WTC11 (cell line): ENCODE measurements at regions not wholly inside any gene's neighbourhood (a gene's known extent, or its start where the extent isn't known, plus 50 kb on each side); places are given as distances from the start of the nearest gene placed in this dataset.

Experiments
- ATAC-seq: fragments of 200-7000 bp; cut with Tn5 transposase; 2 replicates; pipeline ENCODE4 v1.10.0; 2021; ENCODE audit warnings: mild to moderate bottlenecking, moderate library complexity
- CTCF ChIA-PET: fragments of 300-600 bp; sonication (Branson Sonifier 250); formaldehyde crosslinking; loops from one replicate; lab custom pipeline; 2021; ENCODE audit warnings: antibody characterized with exemption; lab: Charles Lee
- POLR2A ChIA-PET: fragments of 350-600 bp; sonication (Branson Sonifier 250); formaldehyde crosslinking; loops from one replicate; lab custom pipeline; 2021; ENCODE audit warnings: antibody characterized with exemption; lab: Charles Lee
- DNase-seq: peaks from one replicate; pipeline ENCODE4 v3.0.0; 2021; ENCODE audit warnings: low spot score
- H3K27ac Mint-ChIP-seq: 2 replicates; pipeline ENCODE4 v1.8.0; 2021; ENCODE audit warnings: mixed read lengths
- H3K27me3 Mint-ChIP-seq: 2 replicates; pipeline ENCODE4 v1.8.0; 2021; ENCODE audit warnings: low read depth, mild to moderate bottlenecking, moderate library complexity, mixed read lengths
- H3K36me3 Mint-ChIP-seq: 2 replicates; pipeline ENCODE4 v1.8.0; 2021; ENCODE audit warnings: mixed read lengths
- H3K4me1 Mint-ChIP-seq: 2 replicates; pipeline ENCODE4 v1.8.0; 2022; ENCODE audit warnings: mixed read lengths
- H3K4me3 Mint-ChIP-seq: 2 replicates; pipeline ENCODE4 v1.8.0; 2021; ENCODE audit warnings: mild to moderate bottlenecking, moderate library complexity, mixed read lengths
- H3K9me3 Mint-ChIP-seq: 2 replicates; pipeline ENCODE4 v1.8.0; 2021; ENCODE audit warnings: mixed read lengths
- AR ChIP-seq: fragments of 250-450 bp; sonication (Bioruptor Pico); IDR thresholded peaks from 2 replicates; pipeline ENCODE4 v1.9.0; 2021; ENCODE audit warnings: mild to moderate bottlenecking
- ARID4B ChIP-seq: sonication (generic); formaldehyde crosslinking; IDR thresholded peaks from 2 replicates; pipeline ENCODE4 v1.8.0; 2023; ENCODE audit warnings: missing genetic modification reagents, mild to moderate bottlenecking, borderline replicate concordance
- CDX4 ChIP-seq: fragments of 250-450 bp; sonication (Bioruptor Pico); IDR thresholded peaks from 2 replicates; pipeline ENCODE4 v1.9.0; 2021; ENCODE audit warnings: moderate library complexity, mild to moderate bottlenecking, inconsistent platforms, borderline replicate concordance
- ELF4 ChIP-seq: sonication (generic); formaldehyde crosslinking; IDR thresholded peaks from 2 replicates; pipeline ENCODE4 v1.8.1; 2022; ENCODE audit warnings: low read depth, mild to moderate bottlenecking, moderate library complexity, missing genetic modification reagents
- GABPB1 ChIP-seq: sonication (generic); formaldehyde crosslinking; IDR thresholded peaks from 2 replicates; pipeline ENCODE4 v1.8.1; 2023; ENCODE audit warnings: mild to moderate bottlenecking, missing genetic modification reagents
- HMGXB4 ChIP-seq: sonication (generic); formaldehyde crosslinking; IDR thresholded peaks from 2 replicates; pipeline ENCODE4 v1.8.1; 2023; ENCODE audit warnings: mild to moderate bottlenecking, moderate library complexity, missing genetic modification reagents
- JAZF1 ChIP-seq: fragments of 250-450 bp; sonication (Bioruptor Pico); IDR thresholded peaks from 2 replicates; pipeline ENCODE4 v1.9.0; 2021; ENCODE audit warnings: moderate library complexity, mild to moderate bottlenecking, inconsistent platforms
- KAT7 ChIP-seq: sonication (generic); formaldehyde crosslinking; IDR thresholded peaks from 2 replicates; pipeline ENCODE4 v1.8.1; 2023; ENCODE audit warnings: missing genetic modification reagents, mild to moderate bottlenecking, borderline replicate concordance
- NR3C1 ChIP-seq: sonication (generic); formaldehyde crosslinking; conservative IDR thresholded peaks from 2 replicates; pipeline ENCODE4 v1.8.1; 2023; ENCODE audit warnings: low read depth, mild to moderate bottlenecking, missing genetic modification reagents
- PRDM15 ChIP-seq: sonication (generic); formaldehyde crosslinking; IDR thresholded peaks from 2 replicates; pipeline ENCODE4 v1.8.0; 2022; ENCODE audit warnings: missing genetic modification reagents
- PRRX2 ChIP-seq: fragments of 250-450 bp; sonication (Bioruptor Pico); IDR thresholded peaks from 2 replicates; pipeline ENCODE4 v1.8.0; 2021; ENCODE audit warnings: mild to moderate bottlenecking
- SMAD3 ChIP-seq: sonication (generic); formaldehyde crosslinking; IDR thresholded peaks from 2 replicates; pipeline ENCODE4 v1.8.0; 2022; ENCODE audit warnings: missing genetic modification reagents, mild to moderate bottlenecking, borderline replicate concordance
- TEAD4 ChIP-seq: sonication (generic); formaldehyde crosslinking; IDR thresholded peaks from 2 replicates; pipeline ENCODE4 v1.8.0; 2022; ENCODE audit warnings: mild to moderate bottlenecking, missing genetic modification reagents
- ZNF121 ChIP-seq: sonication (generic); formaldehyde crosslinking; IDR thresholded peaks from 2 replicates; pipeline ENCODE4 v1.8.0; 2023; ENCODE audit warnings: missing genetic modification reagents
- ZNF232 ChIP-seq: sonication (generic); formaldehyde crosslinking; IDR thresholded peaks from 2 replicates; pipeline ENCODE4 v1.8.0; 2022; ENCODE audit warnings: mild to moderate bottlenecking, missing genetic modification reagents
- ZNF425 ChIP-seq: fragments of 250-450 bp; sonication (Bioruptor Pico); conservative IDR thresholded peaks from 2 replicates; pipeline ENCODE4 v1.9.0; 2021; ENCODE audit warnings: mild to moderate bottlenecking
- ZNF532 ChIP-seq: fragments of 250-450 bp; sonication (Bioruptor Pico); IDR thresholded peaks from 2 replicates; pipeline ENCODE4 v1.9.0; 2021; ENCODE audit warnings: mild to moderate bottlenecking, borderline replicate concordance

- Mint-ChIP-seq H3K9me3 (no peaks in the 10 kb centered on the region), H3K4me3 (no peak overlapping the region), H3K36me3 (no peaks in the 10 kb centered on the region), H3K4me1 (peaks cover 3% of the 10 kb centered on the region; the same call in 1 of the 2 replicates), H3K27me3 (peaks cover 2% of the 10 kb centered on the region), H3K27ac (no peak overlapping the region)
- no peak for DNase-seq
- CTCF ChIA-PET, result interaction anchor here (0.7 to 1.6 kb wide), 2 partner anchors 131 to 191 kb away, joined by 3 to 4 read pairs; no protein-coding TSS in a partner anchor
- POLR2A ChIA-PET, result no interaction called here
- no peak for ATAC-seq
- no peak for TF ChIP-seq ZNF121 (CRISPR knock-in tag)
- no peak for TF ChIP-seq PRDM15
- no peak for TF ChIP-seq ELF4 (CRISPR knock-in tag)
- no peak for TF ChIP-seq PRRX2 (CRISPR knock-in tag)
- TF ChIP-seq ZNF232 (CRISPR knock-in tag), result no peak
- TF ChIP-seq SMAD3 (CRISPR knock-in tag), result no peak
- TF ChIP-seq ZNF532, result no peak
- no peak for TF ChIP-seq ZNF425 (CRISPR knock-in tag)
- no peak for TF ChIP-seq NR3C1 (CRISPR knock-in tag)
- TF ChIP-seq HMGXB4, result no peak
- no peak for TF ChIP-seq JAZF1 (CRISPR knock-in tag)
- no peak for TF ChIP-seq KAT7 (CRISPR knock-in tag)
- TF ChIP-seq TEAD4 (CRISPR knock-in tag), result no peak
- TF ChIP-seq AR, result no peak
- TF ChIP-seq CDX4, result no peak
- TF ChIP-seq ARID4B (CRISPR knock-in tag), result no peak
- TF ChIP-seq GABPB1 (CRISPR knock-in tag), result no peak
These were observed 249.6 kb downstream of the SOD2 start for GRCh38 chr6:159443417-159443920.
